Loucy (cell line): ENCODE measurements at regions not wholly inside any gene's neighbourhood (a gene's known extent, or its start where the extent isn't known, plus 50 kb on each side); places are given as distances from the start of the nearest gene placed in this dataset.

Experiments used
- H2AFZ ChIP-seq: fragments of 200-600 bp; sonication (generic); 2 replicates; pipeline ENCODE4 v1.6.0; 2016; ENCODE audit warnings: antibody characterized with exemption, mild to moderate bottlenecking, low read length, moderate library complexity
- H3F3A ChIP-seq: fragments of 200-600 bp; 2 replicates; pipeline ENCODE4 v1.6.0; 2016; ENCODE audit warnings: antibody characterized with exemption, low read depth, mild to moderate bottlenecking
- H3K27me3 ChIP-seq: fragments of 200-600 bp; sonication (generic); 2 replicates; pipeline ENCODE4 v1.6.1; 2014; ENCODE audit warnings: low read length, mild to moderate bottlenecking; ENCODE audit not compliant: insufficient read depth, poor library complexity, severe bottlenecking
- H3K36me3 ChIP-seq: fragments of 200-600 bp; sonication (generic); 2 replicates; pipeline ENCODE4 v1.6.1; 2016; ENCODE audit warnings: low read length; ENCODE audit not compliant: insufficient read depth
- H3K4me1 ChIP-seq: fragments of 200-600 bp; sonication (generic); 2 replicates; pipeline ENCODE4 v1.5.1; 2014; ENCODE audit warnings: low read length, mild to moderate bottlenecking; ENCODE audit not compliant: insufficient read depth, poor library complexity, severe bottlenecking
- H3K4me2 ChIP-seq: fragments of 200-600 bp; sonication (generic); 2 replicates; pipeline ENCODE4 v1.6.0; 2014; ENCODE audit warnings: antibody characterized with exemption, low read length, low read depth, mild to moderate bottlenecking; ENCODE audit not compliant: poor library complexity, severe bottlenecking
- H3K4me3 ChIP-seq: fragments of 200-600 bp; sonication (generic); 2 replicates; pipeline ENCODE4 v1.5.1; 2014; ENCODE audit warnings: low read length, mild to moderate bottlenecking, mixed read lengths; ENCODE audit not compliant: poor library complexity, severe bottlenecking
- H3K79me2 ChIP-seq: fragments of 200-600 bp; sonication (generic); 2 replicates; pipeline ENCODE4 v1.6.1; 2014; ENCODE audit warnings: low read length; ENCODE audit not compliant: insufficient read depth
- H3K9ac ChIP-seq: fragments of 200-600 bp; sonication (generic); 2 replicates; pipeline ENCODE4 v1.6.0; 2014; ENCODE audit warnings: mild to moderate bottlenecking, low read depth, low read length, moderate library complexity; ENCODE audit not compliant: poor library complexity, severe bottlenecking
- H3K9me2 ChIP-seq: fragments of 200-600 bp; sonication (generic); replicated peaks from 2 replicates; pipeline ENCODE4 v1.6.1; 2016; ENCODE audit warnings: low read depth, low read length, mixed read lengths
- H3K9me3 ChIP-seq: fragments of 200-600 bp; sonication (generic); 2 replicates; pipeline ENCODE4 v1.6.1; 2014; ENCODE audit warnings: mild to moderate bottlenecking, antibody characterized with exemption, low read length, low read depth; ENCODE audit not compliant: insufficient read depth
- H4K20me1 ChIP-seq: fragments of 200-600 bp; sonication (generic); 2 replicates; pipeline ENCODE4 v1.6.0; 2014; ENCODE audit warnings: antibody characterized with exemption, low read length, mild to moderate bottlenecking; ENCODE audit not compliant: insufficient read depth, poor library complexity, severe bottlenecking
- CTCF ChIP-seq: fragments of 200-600 bp; sonication (generic); conservative IDR thresholded peaks from 2 replicates; pipeline ENCODE4 v1.5.1; 2014; ENCODE audit warnings: mild to moderate bottlenecking, antibody characterized with exemption, low read length
- EZH2phosphoT487 ChIP-seq: fragments of 200-600 bp; IDR thresholded peaks from 2 replicates; pipeline ENCODE4 v1.6.1; 2018; ENCODE audit warnings: antibody characterized with exemption, mild to moderate bottlenecking, moderate library complexity, borderline replicate concordance

- no peaks in the 10 kb centered on the region for H3K27me3 ChIP-seq
- H3K9me2 ChIP-seq, result no peaks in the 10 kb centered on the region
- no peaks in the 10 kb centered on the region for H4K20me1 ChIP-seq
- H3K4me2 ChIP-seq, result no peak overlapping the region
- no peak overlapping the region for H3K9ac ChIP-seq
- TF ChIP-seq EZH2phosphoT487, result no peak
- no peak for TF ChIP-seq CTCF
- H3K9me3 ChIP-seq, result no peaks in the 10 kb centered on the region
- no peaks in the 10 kb centered on the region for H3K36me3 ChIP-seq
- no peak overlapping the region for H3K4me3 ChIP-seq
- no peaks in the 10 kb centered on the region for H3K79me2 ChIP-seq
- no peak overlapping the region for H2AFZ ChIP-seq
- H3F3A ChIP-seq, result no peaks in the 10 kb centered on the region
- no peaks in the 10 kb centered on the region for H3K4me1 ChIP-seq
Observed at GRCh38 chr6:54614499-54615195, 231.9 kb upstream of the FAM83B start.

- no peaks in the 10 kb centered on the region for H3K79me2 ChIP-seq
- no peaks in the 10 kb centered on the region for H3K27me3 ChIP-seq
- TF ChIP-seq CTCF (no peak), EZH2phosphoT487 (no peak)
- no peaks in the 10 kb centered on the region for H3K4me1 ChIP-seq
- H3K9me3 ChIP-seq, result no peaks in the 10 kb centered on the region
- H3K4me3 ChIP-seq, result no peak overlapping the region
- H2AFZ ChIP-seq, result no peak overlapping the region
- no peaks in the 10 kb centered on the region for H4K20me1 ChIP-seq
- no peak overlapping the region for H3K4me2 ChIP-seq
- no peak overlapping the region for H3K9ac ChIP-seq
- no peaks in the 10 kb centered on the region for H3K9me2 ChIP-seq
- no peaks in the 10 kb centered on the region for H3F3A ChIP-seq
- H3K36me3 ChIP-seq, result no peaks in the 10 kb centered on the region
Observed at GRCh38 chr6:54617730-54618129, 228.8 kb upstream of the FAM83B start.

- no peak overlapping the region for H3K9ac ChIP-seq
- no peaks in the 10 kb centered on the region for H3K79me2 ChIP-seq
- no peaks in the 10 kb centered on the region for H3K36me3 ChIP-seq
- H2AFZ ChIP-seq, result no peak overlapping the region
- H4K20me1 ChIP-seq, result no peaks in the 10 kb centered on the region
- H3K4me2 ChIP-seq, result no peak overlapping the region
- H3K4me3 ChIP-seq, result no peak overlapping the region
- TF ChIP-seq CTCF (no peak), EZH2phosphoT487 (no peak)
- no peaks in the 10 kb centered on the region for H3F3A ChIP-seq
- H3K27me3 ChIP-seq, result no peaks in the 10 kb centered on the region
- no peaks in the 10 kb centered on the region for H3K9me3 ChIP-seq
- H3K4me1 ChIP-seq, result no peaks in the 10 kb centered on the region
- H3K9me2 ChIP-seq, result no peaks in the 10 kb centered on the region
Observed at GRCh38 chr6:54618572-54618971, 228.0 kb upstream of the FAM83B start.
